Tibial artery (tissue), 4 donors: ENCODE measurements at regions not wholly inside any gene's neighbourhood (a gene's known extent, or its start where the extent isn't known, plus 50 kb on each side); places are given as distances from the start of the nearest gene placed in this dataset.

Experiments used
- DNase-seq, 2 donors: peaks; one replicate each; pipeline ENCODE4 v3.0.0-alpha.2; 2019
- H3K27ac ChIP-seq, 2 donors: fragments of 200-600 bp; sonication (generic) in 1 of 2; 1 replicate in 1 of 2; 2 replicates in 1 of 2; pipeline ENCODE4 v1.5.1; 2018 to 2019; ENCODE audit warnings: mild to moderate bottlenecking in 1 of 2
- H3K27me3 ChIP-seq, 2 donors: fragments of 200-600 bp; sonication (generic) in 1 of 2; one replicate each; pipeline versions ENCODE4 v1.5.1 to v1.6.0; 2016 to 2019
- H3K36me3 ChIP-seq, 3 donors: fragments of 200-600 bp; sonication (generic) in 2 of 3; one replicate each; pipeline ENCODE4 v1.5.1; 2016 to 2019; ENCODE audit warnings: mild to moderate bottlenecking in 2 of 3
- H3K4me1 ChIP-seq, 4 donors: fragments of 200-600 bp; sonication (generic) in 2 of 4; 1 replicate in 3 of 4; 2 replicates in 1 of 4; pipeline ENCODE4 v1.5.1; 2016 to 2019
- H3K4me3 ChIP-seq, 2 donors: fragments of 200-600 bp; sonication (generic) in 1 of 2; 1 replicate in 1 of 2; 2 replicates in 1 of 2; pipeline ENCODE4 v1.5.1; 2018 to 2019; ENCODE audit warnings: mild to moderate bottlenecking in 2 of 2
- H3K9me3 ChIP-seq, 3 donors: fragments of 200-600 bp; sonication (generic) in 1 of 3; one replicate each; pipeline ENCODE4 v1.5.1; 2016 to 2019
- intact Hi-C: fragments of 100-400 bp; cut with DNase I; formaldehyde crosslinking; loops from one replicate; pipeline ENCODE4 v1.15.0; 2023; ENCODE audit warnings: low total_unique reads
- TF ChIP-seq, protein P1 (sequence below), 2 experiments: fragments of 200-600 bp in 1 of 2; fragments of 450-650 bp in 1 of 2; IDR thresholded peaks; one replicate each; pipeline ENCODE4 v1.5.1; 2017 to 2019; ENCODE audit warnings: antibody characterized with exemption in 2 of 2, mild to moderate bottlenecking in 1 of 2, moderate library complexity in 1 of 2

DNA sequence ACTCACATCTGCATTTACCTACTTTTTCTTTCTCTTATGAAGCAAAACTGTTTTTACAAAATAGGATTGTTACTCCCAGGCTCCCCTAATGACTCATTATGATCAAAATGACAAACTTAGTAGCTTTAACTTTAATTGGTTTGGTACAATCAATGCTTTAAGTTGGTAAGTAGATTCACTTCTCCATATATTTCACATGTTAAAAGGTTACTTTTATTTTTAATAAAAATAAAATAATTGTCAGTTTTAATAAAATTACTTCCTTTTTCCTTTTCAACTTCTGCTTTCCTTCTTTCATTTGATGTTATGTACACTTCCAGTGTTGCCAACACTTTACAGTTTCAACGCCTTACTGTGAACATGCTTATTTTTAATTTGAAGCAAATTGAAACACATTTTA, 477.6 kb downstream of the SETD4 start:
- TF ChIP-seq, protein P1, sequence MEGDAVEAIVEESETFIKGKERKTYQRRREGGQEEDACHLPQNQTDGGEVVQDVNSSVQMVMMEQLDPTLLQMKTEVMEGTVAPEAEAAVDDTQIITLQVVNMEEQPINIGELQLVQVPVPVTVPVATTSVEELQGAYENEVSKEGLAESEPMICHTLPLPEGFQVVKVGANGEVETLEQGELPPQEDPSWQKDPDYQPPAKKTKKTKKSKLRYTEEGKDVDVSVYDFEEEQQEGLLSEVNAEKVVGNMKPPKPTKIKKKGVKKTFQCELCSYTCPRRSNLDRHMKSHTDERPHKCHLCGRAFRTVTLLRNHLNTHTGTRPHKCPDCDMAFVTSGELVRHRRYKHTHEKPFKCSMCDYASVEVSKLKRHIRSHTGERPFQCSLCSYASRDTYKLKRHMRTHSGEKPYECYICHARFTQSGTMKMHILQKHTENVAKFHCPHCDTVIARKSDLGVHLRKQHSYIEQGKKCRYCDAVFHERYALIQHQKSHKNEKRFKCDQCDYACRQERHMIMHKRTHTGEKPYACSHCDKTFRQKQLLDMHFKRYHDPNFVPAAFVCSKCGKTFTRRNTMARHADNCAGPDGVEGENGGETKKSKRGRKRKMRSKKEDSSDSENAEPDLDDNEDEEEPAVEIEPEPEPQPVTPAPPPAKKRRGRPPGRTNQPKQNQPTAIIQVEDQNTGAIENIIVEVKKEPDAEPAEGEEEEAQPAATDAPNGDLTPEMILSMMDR (IDR thresholded peaks at IDR 0.05), result no peak
- no peaks in the 10 kb centered on the region for H3K9me3 ChIP-seq
- H3K27me3 ChIP-seq, result no peaks in the 10 kb centered on the region
- H3K36me3 ChIP-seq, result no peaks in the 10 kb centered on the region
- H3K4me1 ChIP-seq, result no peaks in the 10 kb centered on the region
- H3K27ac ChIP-seq, result no peak overlapping the region
- intact Hi-C loops, result no loop called here
- no peak for DNase-seq
- no peak overlapping the region for H3K4me3 ChIP-seq

DNA sequence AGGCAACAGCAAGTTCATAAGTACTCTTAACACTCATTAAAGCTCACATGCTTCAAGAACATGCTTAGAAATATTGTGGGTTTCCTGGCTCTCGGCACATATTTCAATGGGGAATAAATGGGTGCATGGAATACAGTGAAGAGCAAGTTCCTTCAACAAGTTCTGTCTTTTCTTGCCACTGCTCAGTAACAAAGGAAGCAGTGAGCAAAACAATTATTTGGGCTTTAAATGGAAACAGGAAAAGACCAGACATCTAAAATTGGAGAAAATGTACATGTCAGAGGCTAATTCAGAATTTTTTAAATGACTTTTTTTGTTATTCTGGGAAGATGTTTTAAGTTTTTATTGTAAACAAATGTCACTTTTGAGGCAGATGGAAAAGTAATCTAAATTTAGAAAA, 478.7 kb downstream of the SETD4 start:
- H3K27ac ChIP-seq, result no peak overlapping the region
- DNase-seq, result no peak
- no peaks in the 10 kb centered on the region for H3K36me3 ChIP-seq
- no peak overlapping the region for H3K4me3 ChIP-seq
- intact Hi-C loops, result no loop called here
- TF ChIP-seq, protein P1 (IDR thresholded peaks at IDR 0.05), result no peak
- no peaks in the 10 kb centered on the region for H3K9me3 ChIP-seq
- no peaks in the 10 kb centered on the region for H3K4me1 ChIP-seq
- H3K27me3 ChIP-seq, result no peaks in the 10 kb centered on the region

DNA sequence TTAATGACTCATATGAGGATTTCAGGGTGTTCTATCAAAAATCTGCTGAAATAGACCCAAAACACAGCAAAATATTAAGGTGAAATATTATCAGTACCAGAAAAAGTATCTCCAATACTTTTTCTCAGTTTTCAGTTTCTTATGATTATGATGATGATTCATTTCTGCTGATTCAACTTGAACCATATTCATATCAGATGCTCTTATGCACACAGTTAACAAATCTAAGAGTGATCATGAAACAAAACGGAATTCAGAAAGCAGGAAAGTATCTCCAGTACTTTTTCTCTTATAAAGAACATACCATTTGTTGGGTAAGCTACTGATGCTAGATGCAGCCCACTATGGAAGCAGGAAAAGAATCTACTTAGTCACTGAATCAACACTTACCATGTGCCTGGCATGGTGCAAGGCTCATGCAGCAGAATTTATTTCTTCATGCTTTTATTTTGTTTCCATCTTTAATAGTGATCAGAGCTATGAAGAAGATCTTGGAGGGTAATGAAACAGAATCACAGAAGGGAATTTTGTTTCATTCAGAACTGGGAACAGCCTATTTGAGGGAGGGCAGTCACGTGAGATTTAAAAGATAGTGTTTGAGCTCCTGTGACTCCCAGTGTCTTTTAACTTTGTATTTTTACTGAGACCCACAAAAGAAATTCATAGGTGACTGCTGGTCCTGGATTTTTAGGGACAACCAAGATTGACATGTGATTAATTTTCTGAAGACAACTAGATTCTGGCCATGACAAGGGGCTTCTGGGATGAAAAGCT, 480.6 kb downstream of the SETD4 start:
- Histone ChIP-seq H3K27me3 (no peaks in the 10 kb centered on the region), H3K4me1 (no peaks in the 10 kb centered on the region), H3K27ac (no peak overlapping the region), H3K9me3 (no peaks in the 10 kb centered on the region), H3K4me3 (no peak overlapping the region), H3K36me3 (no peaks in the 10 kb centered on the region)
- TF ChIP-seq, protein P1 (IDR thresholded peaks at IDR 0.05), result no peak
- intact Hi-C loops, result no loop called here
- DNase-seq, result no peak

DNA sequence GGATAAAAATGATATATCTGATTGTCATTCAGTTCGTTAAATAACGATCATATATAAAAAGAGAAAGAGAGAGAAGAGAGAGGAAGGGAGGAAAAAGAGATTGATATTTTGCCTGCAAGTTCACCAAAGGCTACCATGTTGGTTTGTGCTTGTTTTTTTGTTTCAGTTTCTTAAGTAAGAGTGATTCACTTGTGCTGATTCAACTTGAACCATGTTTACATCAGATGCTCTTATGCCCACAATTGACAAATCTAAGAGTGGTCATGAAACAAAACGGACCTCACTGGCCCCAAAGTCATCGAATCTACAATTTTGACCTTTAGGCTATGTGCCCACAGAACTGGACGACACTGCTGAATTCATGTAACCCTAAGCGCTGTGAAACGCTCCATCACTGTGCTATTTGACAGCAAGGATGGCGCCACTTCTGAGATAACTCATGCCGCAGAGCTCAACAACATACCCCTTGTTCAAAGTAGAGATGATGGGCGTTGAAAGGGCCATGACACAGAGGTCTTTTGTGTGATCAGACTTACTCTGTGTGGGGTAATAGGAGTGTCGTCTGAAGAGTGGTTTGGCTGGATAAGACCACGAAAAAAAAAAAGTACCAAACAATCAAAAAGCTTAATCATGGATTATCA, 481.4 kb downstream of the SETD4 start:
- Histone ChIP-seq H3K4me1 (no peaks in the 10 kb centered on the region), H3K9me3 (no peaks in the 10 kb centered on the region), H3K36me3 (no peaks in the 10 kb centered on the region), H3K27ac (no peak overlapping the region), H3K4me3 (no peak overlapping the region), H3K27me3 (no peaks in the 10 kb centered on the region)
- intact Hi-C loops, result no loop called here
- DNase-seq, result no peak
- TF ChIP-seq, protein P1 (IDR thresholded peaks at IDR 0.05), result no peak

DNA sequence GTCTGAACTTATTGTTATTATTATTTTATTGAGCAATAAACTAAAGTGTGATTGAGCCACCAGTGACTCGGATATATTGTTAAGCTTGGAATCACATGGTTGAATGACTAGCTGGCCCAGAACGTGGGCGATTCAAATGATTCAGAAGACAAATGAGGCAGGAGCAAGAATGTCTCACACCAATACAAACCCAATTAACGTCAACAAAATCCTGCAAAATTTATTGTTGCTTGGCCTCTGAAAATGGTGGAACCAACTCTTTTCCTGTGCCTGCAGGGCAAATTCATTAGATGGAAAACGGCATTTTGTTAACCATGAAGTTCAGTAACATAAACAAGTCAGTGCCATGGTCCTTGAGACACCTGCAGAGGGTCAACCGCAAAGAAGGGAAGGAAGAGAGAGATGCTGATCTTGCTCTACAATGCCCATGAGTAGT, 482.0 kb downstream of the SETD4 start:
- Histone ChIP-seq H3K36me3 (no peaks in the 10 kb centered on the region), H3K4me1 (no peaks in the 10 kb centered on the region), H3K27ac (no peak overlapping the region), H3K4me3 (no peak overlapping the region), H3K27me3 (no peaks in the 10 kb centered on the region), H3K9me3 (no peaks in the 10 kb centered on the region)
- intact Hi-C loops, result no loop called here
- TF ChIP-seq, protein P1 (IDR thresholded peaks at IDR 0.05), result no peak
- no peak for DNase-seq
